LNCaP clone FGC (cell line): ENCODE measurements at regions not wholly inside any gene's neighbourhood (a gene's known extent, or its start where the extent isn't known, plus 50 kb on each side); places are given as distances from the start of the nearest gene placed in this dataset.
A peak's percentile ranks its signal among the peaks of the same experiment; 100 is the strongest.
"Not testable (repeated sequence)": the region's sequence is repeated elsewhere in the genome, so short reads cannot be mapped to it uniquely, and the experiment has no call there.

Source experiments
- DNase-seq: peaks from one replicate; pipeline ENCODE4 v3.0.0-alpha.2; 2011; ENCODE audit warnings: low read depth
- H3K4me3 ChIP-seq: 2 replicates; pipeline ENCODE4 v1.5.1; 2011; ENCODE audit warnings: mild to moderate bottlenecking, low read depth, low read length, control low read depth
- TF ChIP-seq, protein P1 (sequence below): IDR thresholded peaks from 2 replicates; pipeline ENCODE4 v1.5.1; 2012; ENCODE audit warnings: mild to moderate bottlenecking; ENCODE audit not compliant: control insufficient read depth, insufficient read depth; ENCODE audit errors: extremely low read depth

DNA sequence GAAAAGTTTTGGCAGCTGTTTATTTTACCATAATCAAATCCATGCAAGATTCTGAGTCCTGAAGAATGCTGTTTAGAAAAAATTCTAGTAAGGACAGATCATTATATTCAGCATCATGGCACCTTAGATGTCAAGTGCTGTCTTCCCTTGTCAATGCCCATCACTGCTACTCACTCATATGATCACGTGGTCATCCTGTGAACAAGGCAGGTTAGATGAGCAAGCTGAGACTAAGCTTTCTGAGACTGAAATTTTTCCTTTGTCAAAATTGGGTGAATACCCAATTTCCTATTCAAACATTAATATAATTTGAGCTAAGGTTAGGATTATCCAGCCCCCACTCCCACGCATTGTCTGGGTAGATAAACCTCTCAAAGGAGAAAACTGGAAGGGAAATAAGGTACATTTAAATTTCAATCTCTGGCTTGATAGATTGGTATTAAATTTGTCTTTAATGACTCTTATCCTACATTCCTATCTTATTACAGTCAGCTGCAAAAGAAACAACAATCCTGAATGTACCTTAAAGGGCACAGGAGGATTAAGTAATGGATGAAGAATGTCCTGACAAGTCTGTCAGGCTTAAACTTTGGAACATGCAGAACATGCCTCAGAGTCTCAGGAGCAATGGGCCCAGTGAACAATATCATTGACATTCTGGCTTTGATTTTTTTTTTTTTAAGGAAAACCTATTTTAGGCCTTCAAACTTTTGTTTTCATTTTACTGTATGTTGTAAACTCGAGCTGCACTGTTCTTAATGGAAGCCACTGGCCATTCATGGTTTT, 148.7 kb upstream of the RANBP3L start:
- TF ChIP-seq, protein P1, sequence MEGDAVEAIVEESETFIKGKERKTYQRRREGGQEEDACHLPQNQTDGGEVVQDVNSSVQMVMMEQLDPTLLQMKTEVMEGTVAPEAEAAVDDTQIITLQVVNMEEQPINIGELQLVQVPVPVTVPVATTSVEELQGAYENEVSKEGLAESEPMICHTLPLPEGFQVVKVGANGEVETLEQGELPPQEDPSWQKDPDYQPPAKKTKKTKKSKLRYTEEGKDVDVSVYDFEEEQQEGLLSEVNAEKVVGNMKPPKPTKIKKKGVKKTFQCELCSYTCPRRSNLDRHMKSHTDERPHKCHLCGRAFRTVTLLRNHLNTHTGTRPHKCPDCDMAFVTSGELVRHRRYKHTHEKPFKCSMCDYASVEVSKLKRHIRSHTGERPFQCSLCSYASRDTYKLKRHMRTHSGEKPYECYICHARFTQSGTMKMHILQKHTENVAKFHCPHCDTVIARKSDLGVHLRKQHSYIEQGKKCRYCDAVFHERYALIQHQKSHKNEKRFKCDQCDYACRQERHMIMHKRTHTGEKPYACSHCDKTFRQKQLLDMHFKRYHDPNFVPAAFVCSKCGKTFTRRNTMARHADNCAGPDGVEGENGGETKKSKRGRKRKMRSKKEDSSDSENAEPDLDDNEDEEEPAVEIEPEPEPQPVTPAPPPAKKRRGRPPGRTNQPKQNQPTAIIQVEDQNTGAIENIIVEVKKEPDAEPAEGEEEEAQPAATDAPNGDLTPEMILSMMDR, result no peak
- no peak for DNase-seq
- no peak overlapping the region for H3K4me3 ChIP-seq

DNA sequence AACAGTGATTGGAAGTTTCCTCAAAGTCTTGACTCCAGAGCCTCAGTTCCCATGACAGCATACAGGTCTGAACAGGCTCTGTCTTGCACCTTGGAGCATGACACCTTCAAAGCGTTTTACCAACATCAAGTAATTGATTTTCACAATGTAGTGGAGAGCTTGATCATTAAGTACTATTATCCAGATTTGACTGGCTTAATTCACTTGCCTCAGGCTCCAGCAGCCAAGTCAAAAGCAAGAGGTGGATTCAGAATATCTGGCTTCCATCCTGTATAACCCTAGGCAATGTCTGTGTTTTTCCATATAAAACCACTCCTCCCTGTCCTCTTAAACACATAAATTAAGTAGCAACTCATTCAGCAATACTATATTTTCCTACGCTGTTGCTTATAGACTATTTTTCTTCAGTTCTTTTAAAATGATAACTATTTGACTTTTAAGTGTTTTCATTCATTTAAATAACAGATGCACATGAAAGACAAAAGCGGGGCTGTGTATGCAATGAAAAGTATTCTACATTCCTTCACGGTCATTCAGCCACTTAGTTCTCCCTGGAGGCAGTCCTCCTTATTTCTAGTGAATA, 150.8 kb upstream of the RANBP3L start:
- TF ChIP-seq, protein P1, result no peak
- H3K4me3 ChIP-seq, result no peak overlapping the region
- no peak for DNase-seq

DNA sequence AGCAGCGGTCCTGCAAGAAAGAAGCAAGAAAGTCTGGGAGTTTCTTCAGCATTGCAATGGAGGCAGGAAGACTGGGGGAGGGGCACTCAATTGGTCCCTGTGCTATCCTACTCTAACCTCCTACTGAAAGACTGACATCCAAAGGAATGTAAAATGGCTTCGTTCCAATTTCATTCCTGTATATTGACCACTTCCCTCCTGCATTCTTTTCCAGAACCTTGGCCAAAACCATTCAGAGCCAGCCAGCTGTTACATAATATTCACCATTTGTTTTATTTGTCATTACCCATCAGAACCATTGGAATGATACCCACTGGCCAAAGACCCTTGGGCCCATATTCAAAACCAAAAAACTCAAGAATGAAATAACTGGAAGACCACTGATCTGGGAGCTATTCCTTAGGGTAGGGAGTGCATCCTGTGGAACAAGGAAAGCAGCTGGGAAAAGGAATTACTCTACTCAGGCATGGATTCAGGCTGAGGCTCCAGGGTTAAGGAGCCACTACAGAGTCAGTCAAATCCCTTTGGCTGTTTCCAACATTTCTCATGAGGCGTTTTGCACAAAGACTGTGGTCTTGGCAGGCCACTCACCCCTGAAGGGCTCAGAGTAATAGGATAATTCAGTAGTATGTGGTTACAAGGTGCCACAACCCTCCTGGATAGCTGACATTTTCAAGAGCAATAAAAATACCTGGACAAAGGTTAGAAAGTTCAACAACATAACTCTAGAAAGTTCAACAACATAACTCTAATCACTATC, 148.7 kb upstream of the SLC1A3 start:
- TF ChIP-seq, protein P1, result no peak
- DNase-seq, result no peak
- H3K4me3 ChIP-seq, result no peak overlapping the region

DNA sequence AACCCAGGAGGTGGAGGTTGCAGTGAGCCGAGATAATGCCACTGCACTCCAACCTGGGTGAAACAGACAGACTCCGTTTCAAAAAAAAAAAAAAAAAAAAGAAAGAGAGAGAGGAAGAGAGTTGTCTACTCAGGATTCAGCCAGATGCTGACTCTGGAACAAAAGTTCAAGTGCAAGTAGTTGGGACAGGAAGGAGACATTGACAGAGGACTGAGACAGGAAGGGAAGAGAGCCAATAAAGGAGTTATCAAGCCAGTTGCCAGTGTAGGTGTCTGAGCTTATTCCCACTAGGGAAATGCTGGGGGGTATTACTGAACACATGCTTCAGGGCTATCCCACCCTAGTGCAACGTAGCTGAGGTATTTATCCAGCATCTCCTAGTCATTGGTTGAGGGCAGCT, 147.7 kb upstream of the SLC1A3 start:
- H3K4me3 ChIP-seq, result no peak overlapping the region
- no peak for DNase-seq
- TF ChIP-seq, protein P1, result no peak

GRCh38 chr5:36459176-36460135, 146.9 kb upstream of the SLC1A3 start:
- TF ChIP-seq, protein P1, result peak; percentile 28; the same call in 1 of the 2 replicates
- H3K4me3 ChIP-seq, result no peak overlapping the region
- no peak for DNase-seq

- no peak for DNase-seq
- H3K4me3 ChIP-seq, result no peak overlapping the region
- TF ChIP-seq, protein P1, result no peak
These were observed 143.9 kb upstream of the SLC1A3 start for GRCh38 chr5:36462295-36463021.

- not testable (repeated sequence) for DNase-seq, H3K4me3 ChIP-seq
These were observed 130.5 kb upstream of the SLC1A3 start for GRCh38 chr5:36475942-36476341.
